CD14-positive monocyte (primary cell): ENCODE measurements at regions not wholly inside any gene's neighbourhood (a gene's known extent, or its start where the extent isn't known, plus 50 kb on each side); places are given as distances from the start of the nearest gene placed in this dataset.

Experiments used
- DNase-seq, 3 donors: peaks; one replicate each; pipeline ENCODE4 v3.0.0-alpha.2; 2011 to 2022
- H2AFZ ChIP-seq: 2 replicates; pipeline ENCODE4 v1.6.0; 2012; ENCODE audit warnings: mild to moderate bottlenecking, low read depth, low read length, inconsistent platforms; ENCODE audit not compliant: insufficient read depth, poor library complexity, severe bottlenecking
- H3K27ac ChIP-seq, 2 donors: 1 replicate in 1 of 2; 2 replicates in 1 of 2; pipeline ENCODE4 v1.5.1; 2012 to 2013; ENCODE audit warnings: low read length in 2 of 2, control low read depth in 1 of 2, inconsistent platforms in 1 of 2, low read depth in 1 of 2, mild to moderate bottlenecking in 1 of 2
- H3K27me3 ChIP-seq, 2 donors: one replicate each; pipeline versions ENCODE4 v1.6.0 to v1.6.1; 2011 to 2013; ENCODE audit warnings: low read length in 2 of 2; ENCODE audit not compliant: control insufficient read depth in 2 of 2, insufficient read depth in 2 of 2
- H3K36me3 ChIP-seq, 2 donors: replicated peaks in 1 of 2; 1 replicate in 1 of 2; 2 replicates in 1 of 2; pipeline versions ENCODE4 v1.5.1 to v1.6.1; 2012 to 2013; ENCODE audit warnings: low read length in 2 of 2, control low read depth in 1 of 2, inconsistent platforms in 1 of 2, mild to moderate bottlenecking in 1 of 2; ENCODE audit not compliant: insufficient read depth in 2 of 2, control insufficient read depth in 1 of 2
- H3K4me1 ChIP-seq, 2 donors: 1 replicate in 1 of 2; 2 replicates in 1 of 2; pipeline versions ENCODE4 v1.5.1 to v1.6.1; 2012 to 2013; ENCODE audit warnings: low read length in 2 of 2, control low read depth in 1 of 2, inconsistent platforms in 1 of 2, mild to moderate bottlenecking in 1 of 2, moderate library complexity in 1 of 2; ENCODE audit not compliant: insufficient read depth in 2 of 2, control insufficient read depth in 1 of 2
- H3K4me2 ChIP-seq: replicated peaks from 2 replicates; pipeline ENCODE3; 2012; ENCODE audit warnings: low read length, moderate library complexity, mild to moderate bottlenecking; ENCODE audit not compliant: poor library complexity, severe bottlenecking; ENCODE audit errors: extremely low read depth
- H3K4me3 ChIP-seq, 3 experiments: fragments of 200-600 bp in 1 of 3; sonication (generic) in 1 of 3; replicated peaks in 1 of 3; 1 replicate in 2 of 3; 2 replicates in 1 of 3; pipeline ENCODE4 v1.5.1; 2011 to 2013; ENCODE audit warnings: low read length in 3 of 3, mild to moderate bottlenecking in 3 of 3, control low read depth in 2 of 3, low read depth in 2 of 3, inconsistent platforms in 1 of 3, moderate library complexity in 1 of 3
- H3K79me2 ChIP-seq: 2 replicates; pipeline ENCODE4 v1.6.0; 2012; ENCODE audit warnings: mild to moderate bottlenecking, control low read depth, inconsistent platforms, low read length, moderate library complexity; ENCODE audit not compliant: insufficient read depth
- H3K9ac ChIP-seq: 2 replicates; pipeline ENCODE4 v1.6.0; 2017; ENCODE audit warnings: low read length, mild to moderate bottlenecking; ENCODE audit not compliant: insufficient read depth, poor library complexity, severe bottlenecking
- H3K9me3 ChIP-seq, 2 donors: replicated peaks in 1 of 2; 1 replicate in 1 of 2; 2 replicates in 1 of 2; pipeline versions ENCODE4 v1.5.1 to v1.6.1; 2012 to 2013; ENCODE audit warnings: low read length in 2 of 2, control low read depth in 1 of 2; ENCODE audit not compliant: control insufficient read depth in 1 of 2, insufficient read depth in 1 of 2
- H4K20me1 ChIP-seq: 2 replicates; pipeline ENCODE4 v1.6.0; 2012; ENCODE audit warnings: mild to moderate bottlenecking, low read length, control low read depth, moderate library complexity; ENCODE audit not compliant: insufficient read depth
- H3K27ac Mint-ChIP-seq, 7 donors: one replicate each; pipeline ENCODE4 v1.8.0; 2020; ENCODE audit warnings: mild to moderate bottlenecking in 7 of 7, mixed read lengths in 7 of 7, moderate library complexity in 6 of 7, inconsistent platforms in 2 of 7
- H3K27me3 Mint-ChIP-seq, 3 donors: one replicate each; pipeline ENCODE4 v1.8.0; 2021 to 2022; ENCODE audit warnings: low read depth in 3 of 3, mild to moderate bottlenecking in 3 of 3, mixed read lengths in 3 of 3, moderate library complexity in 3 of 3, inconsistent platforms in 1 of 3
- H3K36me3 Mint-ChIP-seq, 2 donors: one replicate each; pipeline ENCODE4 v1.8.0; 2020; ENCODE audit warnings: mixed read lengths in 2 of 2, inconsistent platforms in 1 of 2, mild to moderate bottlenecking in 1 of 2
- H3K4me1 Mint-ChIP-seq: one replicate; pipeline ENCODE4 v1.8.0; 2020; ENCODE audit warnings: mild to moderate bottlenecking, mixed read lengths
- H3K4me3 Mint-ChIP-seq, 2 donors: one replicate each; pipeline ENCODE4 v1.8.0; 2020; ENCODE audit warnings: mild to moderate bottlenecking in 2 of 2, mixed read lengths in 2 of 2, moderate library complexity in 1 of 2
- H3K9me3 Mint-ChIP-seq, 7 donors: one replicate each; pipeline ENCODE4 v1.8.0; 2020 to 2022; ENCODE audit warnings: mixed read lengths in 7 of 7, mild to moderate bottlenecking in 6 of 7, moderate library complexity in 6 of 7, inconsistent platforms in 2 of 7
- WGBS: methylation state at CpG from one replicate; pipeline ENCODE4 v1.1.5; 2013; ENCODE audit warnings: missing lambda C conversion rate; ENCODE audit not compliant: insufficient coverage; 5-methylcytosine and 5-hydroxymethylcytosine counted together
- intact Hi-C, 2 donors: fragments of 100-400 bp; cut with micrococcal nuclease; formaldehyde crosslinking; loops; one replicate each; pipeline versions ENCODE4 v1.15.0 to v1.15.1; 2023
- TF ChIP-seq, protein P1 (sequence below): fragments of 200-600 bp; IDR thresholded peaks from one replicate; pipeline ENCODE4 v1.8.0; 2022; ENCODE audit warnings: antibody characterized with exemption, mild to moderate bottlenecking

DNA sequence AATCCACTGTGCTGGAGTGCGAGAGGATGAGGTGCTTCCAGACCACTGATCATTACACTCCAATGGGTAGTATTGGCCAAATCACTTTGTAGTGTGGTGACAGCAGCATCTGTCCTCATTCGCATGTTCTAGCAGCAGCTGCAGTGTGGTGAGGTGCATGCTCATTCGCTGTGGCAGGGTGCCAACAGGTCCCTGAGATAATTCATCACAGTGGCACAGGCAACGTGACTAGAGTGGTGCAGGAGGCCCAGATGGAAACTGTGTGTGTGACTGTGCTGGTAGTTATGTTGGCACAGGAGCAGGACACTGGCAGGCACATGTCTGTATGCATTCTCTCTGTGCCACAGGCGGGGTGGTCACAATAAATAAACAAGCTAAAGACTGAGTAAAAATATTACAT lies 329.5 kb upstream of the SYT4 start:
- Histone ChIP-seq H3K27me3 (no peaks in the 10 kb centered on the region), H3K9ac (no peak overlapping the region), H3K4me2 (no peak overlapping the region), H3K27ac (no peak overlapping the region), H3K4me3 (no peak overlapping the region), H3K9me3 (peaks cover 6 to 7% of the 10 kb centered on the region in 2 donors), H3K79me2 (no peaks in the 10 kb centered on the region), H3K4me1 (no peaks in the 10 kb centered on the region), H3K36me3 (no peaks in the 10 kb centered on the region), H2AFZ (no peak overlapping the region), H4K20me1 (no peaks in the 10 kb centered on the region)
- Mint-ChIP-seq H3K36me3 (no peaks in the 10 kb centered on the region), H3K4me1 (no peaks in the 10 kb centered on the region), H3K4me3 (no peak overlapping the region), H3K27me3 (peaks cover 0 to 3% (median 0%) of the 10 kb centered on the region in 3 donors), H3K9me3 (peaks cover 0 to 23% (median 15%) of the 10 kb centered on the region in 7 donors), H3K27ac (no peak overlapping the region)
- no peak for DNase-seq
- 67% methylated on average over 3 of the region's 5 CpGs for WGBS
- TF ChIP-seq, protein P1, sequence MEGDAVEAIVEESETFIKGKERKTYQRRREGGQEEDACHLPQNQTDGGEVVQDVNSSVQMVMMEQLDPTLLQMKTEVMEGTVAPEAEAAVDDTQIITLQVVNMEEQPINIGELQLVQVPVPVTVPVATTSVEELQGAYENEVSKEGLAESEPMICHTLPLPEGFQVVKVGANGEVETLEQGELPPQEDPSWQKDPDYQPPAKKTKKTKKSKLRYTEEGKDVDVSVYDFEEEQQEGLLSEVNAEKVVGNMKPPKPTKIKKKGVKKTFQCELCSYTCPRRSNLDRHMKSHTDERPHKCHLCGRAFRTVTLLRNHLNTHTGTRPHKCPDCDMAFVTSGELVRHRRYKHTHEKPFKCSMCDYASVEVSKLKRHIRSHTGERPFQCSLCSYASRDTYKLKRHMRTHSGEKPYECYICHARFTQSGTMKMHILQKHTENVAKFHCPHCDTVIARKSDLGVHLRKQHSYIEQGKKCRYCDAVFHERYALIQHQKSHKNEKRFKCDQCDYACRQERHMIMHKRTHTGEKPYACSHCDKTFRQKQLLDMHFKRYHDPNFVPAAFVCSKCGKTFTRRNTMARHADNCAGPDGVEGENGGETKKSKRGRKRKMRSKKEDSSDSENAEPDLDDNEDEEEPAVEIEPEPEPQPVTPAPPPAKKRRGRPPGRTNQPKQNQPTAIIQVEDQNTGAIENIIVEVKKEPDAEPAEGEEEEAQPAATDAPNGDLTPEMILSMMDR = no peak
- intact Hi-C loops = no loop called here

DNA sequence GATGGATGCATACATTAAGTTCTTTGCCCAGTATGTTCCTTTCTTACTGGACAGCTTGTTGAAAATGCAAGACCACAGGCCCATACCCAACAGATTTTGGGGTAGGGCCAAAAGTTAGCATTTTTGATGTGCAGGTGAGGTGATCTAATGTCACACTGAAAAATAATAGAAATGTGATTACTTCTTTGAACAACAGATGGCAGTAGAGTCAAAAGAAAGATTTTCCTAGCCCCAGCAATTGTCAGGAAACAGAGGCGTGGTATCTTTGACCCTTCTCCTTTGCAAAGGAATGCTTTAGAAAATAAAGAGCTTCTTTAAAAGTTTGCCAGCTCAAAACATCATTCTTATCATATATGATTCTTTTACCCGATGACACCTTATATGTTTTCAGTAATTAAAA lies 343.6 kb upstream of the SYT4 start:
- H3K4me3 ChIP-seq = no peak overlapping the region
- no peak overlapping the region for H3K4me3 Mint-ChIP-seq
- WGBS = no CpG with 5 or more reads among the region's 2 CpGs

More for the DNA sequence above, 343.6 kb upstream of the SYT4 start:
- no peaks in the 10 kb centered on the region for H3K36me3 Mint-ChIP-seq
- no peaks in the 10 kb centered on the region for H3K4me1 Mint-ChIP-seq
- Histone ChIP-seq H2AFZ (no peak overlapping the region), H3K4me2 (no peak overlapping the region), H3K27me3 (no peaks in the 10 kb centered on the region), H3K79me2 (no peaks in the 10 kb centered on the region), H3K4me1 (no peaks in the 10 kb centered on the region), H4K20me1 (no peaks in the 10 kb centered on the region), H3K9ac (no peak overlapping the region), H3K9me3 (no peaks in the 10 kb centered on the region), H3K27ac (no peak overlapping the region), H3K36me3 (no peaks in the 10 kb centered on the region)
- peaks cover 0 to 6% (median 0%) of the 10 kb centered on the region in 3 donors for H3K27me3 Mint-ChIP-seq
- intact Hi-C loops = loop anchor here (5.0 to 10.0 kb wide), 2 partner anchors 1761 to 1764 kb away; no protein-coding TSS in a partner anchor
- H3K27ac Mint-ChIP-seq = no peak overlapping the region
- H3K9me3 Mint-ChIP-seq = peaks cover 0 to 2% (median 0%) of the 10 kb centered on the region in 7 donors
- DNase-seq = peak in 1 of 3 donors; percentile 1
- TF ChIP-seq, protein P1 = peak; percentile 60
